ENCODE measurements at regions not wholly inside any gene's neighbourhood (a gene's known extent, or its start where the extent isn't known, plus 50 kb on each side); places are given as distances from the start of the nearest gene placed in this dataset.

- DNase-seq, result no peak
Measured at GRCh38 chr1:78434351-78434750, 56.4 kb upstream of the PTGFR start.

- no peak for DNase-seq
Measured at GRCh38 chr1:78436961-78437360, 53.8 kb upstream of the PTGFR start.

GRCh38 chr1:78437396-78437795 is 53.4 kb upstream of the PTGFR start:
- DNase-seq, result no peak

GRCh38 chr1:78437941-78438340 is 52.8 kb upstream of the PTGFR start:
- DNase-seq, result no peak

- no peak for DNase-seq
Measured at GRCh38 chr1:78440381-78440793, 50.4 kb upstream of the PTGFR start.

Measured in eye (tissue), 1 donor.